ENCODE measurements at regions not wholly inside any gene's neighbourhood (a gene's known extent, or its start where the extent isn't known, plus 50 kb on each side); places are given as distances from the start of the nearest gene placed in this dataset.
A peak's percentile ranks its signal among the peaks of the same experiment; 100 is the strongest.

DNA sequence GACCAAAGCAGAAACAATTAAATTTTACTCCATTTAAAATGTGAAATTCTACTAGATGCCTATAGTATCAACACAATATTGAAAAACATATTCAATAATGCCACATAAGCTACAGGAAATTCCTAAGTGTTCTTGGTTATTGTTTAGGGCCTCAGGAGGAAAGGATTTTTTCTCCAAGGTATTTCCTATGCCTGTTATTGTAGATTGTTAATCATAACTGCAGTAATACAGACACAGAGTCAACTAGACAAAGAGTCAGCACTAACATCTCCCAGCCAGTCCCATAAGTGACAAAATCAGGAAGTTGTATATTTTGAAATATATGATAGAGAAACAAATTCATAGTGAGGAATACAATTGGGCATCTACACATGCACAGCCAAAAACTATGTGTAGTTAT, 782.7 kb upstream of the KIF2B start:
- TF ChIP-seq POLR2A (IDR thresholded peaks at IDR 0.05) (no peak), EP300 (IDR thresholded peaks at IDR 0.05) (no peak)
- TF ChIP-seq, protein P1, sequence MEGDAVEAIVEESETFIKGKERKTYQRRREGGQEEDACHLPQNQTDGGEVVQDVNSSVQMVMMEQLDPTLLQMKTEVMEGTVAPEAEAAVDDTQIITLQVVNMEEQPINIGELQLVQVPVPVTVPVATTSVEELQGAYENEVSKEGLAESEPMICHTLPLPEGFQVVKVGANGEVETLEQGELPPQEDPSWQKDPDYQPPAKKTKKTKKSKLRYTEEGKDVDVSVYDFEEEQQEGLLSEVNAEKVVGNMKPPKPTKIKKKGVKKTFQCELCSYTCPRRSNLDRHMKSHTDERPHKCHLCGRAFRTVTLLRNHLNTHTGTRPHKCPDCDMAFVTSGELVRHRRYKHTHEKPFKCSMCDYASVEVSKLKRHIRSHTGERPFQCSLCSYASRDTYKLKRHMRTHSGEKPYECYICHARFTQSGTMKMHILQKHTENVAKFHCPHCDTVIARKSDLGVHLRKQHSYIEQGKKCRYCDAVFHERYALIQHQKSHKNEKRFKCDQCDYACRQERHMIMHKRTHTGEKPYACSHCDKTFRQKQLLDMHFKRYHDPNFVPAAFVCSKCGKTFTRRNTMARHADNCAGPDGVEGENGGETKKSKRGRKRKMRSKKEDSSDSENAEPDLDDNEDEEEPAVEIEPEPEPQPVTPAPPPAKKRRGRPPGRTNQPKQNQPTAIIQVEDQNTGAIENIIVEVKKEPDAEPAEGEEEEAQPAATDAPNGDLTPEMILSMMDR (IDR thresholded peaks at IDR 0.05), result no peak
- H3K9me3 ChIP-seq, result no peaks in the 10 kb centered on the region
- H3K36me3 ChIP-seq, result no peaks in the 10 kb centered on the region
- no peak overlapping the region for H3K4me3 ChIP-seq
- no peaks in the 10 kb centered on the region for H3K27me3 ChIP-seq
- no peak for DNase-seq (ENCODE audit: low spot score in 2 of 2)
- H3K4me1 ChIP-seq, result no peaks in the 10 kb centered on the region
- H3K27ac ChIP-seq, result no peak overlapping the region

DNA sequence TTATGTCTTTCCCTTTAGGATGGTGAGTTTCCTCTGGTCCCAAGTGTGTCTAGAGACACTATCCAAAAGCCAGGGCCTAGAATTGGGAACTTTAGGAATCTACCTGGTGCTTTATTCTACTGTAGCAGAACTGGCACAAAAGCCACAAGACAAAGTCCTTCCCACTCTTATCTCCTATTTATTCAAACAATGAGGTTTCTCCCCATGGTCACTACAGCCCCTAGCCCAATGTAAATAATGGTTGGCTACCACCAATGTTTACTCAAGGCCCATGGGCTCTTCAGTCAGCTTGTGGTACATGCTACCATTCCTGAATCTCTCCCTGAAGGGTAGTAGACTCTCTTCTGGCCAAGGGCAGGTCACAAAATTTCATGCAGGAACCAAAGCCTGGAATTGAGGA, 789.4 kb upstream of the KIF2B start:
- H3K9me3 ChIP-seq, result peaks cover 0 to 18% (median 0%) of the 10 kb centered on the region in 4 donors
- H3K4me3 ChIP-seq, result no peak overlapping the region
- H3K27ac ChIP-seq, result no peak overlapping the region
- DNase-seq (ENCODE audit: low spot score in 2 of 2), result no peak
- H3K4me1 ChIP-seq, result no peaks in the 10 kb centered on the region
- no peak for TF ChIP-seq POLR2A (IDR thresholded peaks at IDR 0.05)
- TF ChIP-seq EP300 (IDR thresholded peaks at IDR 0.05), result no peak
- TF ChIP-seq, protein P1 (IDR thresholded peaks at IDR 0.05), result no peak
- no peaks in the 10 kb centered on the region for H3K27me3 ChIP-seq
- H3K36me3 ChIP-seq, result no peaks in the 10 kb centered on the region

DNA sequence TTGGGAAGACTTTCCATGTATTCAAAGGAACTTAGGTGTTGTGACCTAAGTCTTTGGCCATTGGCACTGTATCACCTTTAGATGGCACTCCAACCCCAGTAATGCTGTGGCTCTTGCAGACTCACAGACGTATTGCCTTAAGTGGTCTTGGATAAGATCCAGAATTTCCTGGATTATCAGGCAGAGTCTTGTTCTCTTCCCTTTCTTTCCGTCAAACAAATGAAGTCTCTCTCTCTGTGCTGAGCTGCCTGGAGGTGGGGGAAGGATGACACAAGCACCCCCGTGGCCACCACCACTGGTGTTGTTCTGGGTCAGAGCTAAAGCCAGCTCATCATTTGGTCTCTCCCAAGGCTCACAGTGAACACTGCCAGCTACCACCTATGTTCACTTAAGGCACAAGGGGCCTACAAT, 789.9 kb upstream of the KIF2B start:
- peaks cover 0 to 18% (median 0%) of the 10 kb centered on the region in 4 donors for H3K9me3 ChIP-seq
- H3K4me1 ChIP-seq, result no peaks in the 10 kb centered on the region
- DNase-seq (ENCODE audit: low spot score in 2 of 2), result no peak
- TF ChIP-seq, protein P1 (IDR thresholded peaks at IDR 0.05), result peak in 1 of 5 experiments; percentile 17
- no peak for TF ChIP-seq EP300 (IDR thresholded peaks at IDR 0.05)
- no peaks in the 10 kb centered on the region for H3K27me3 ChIP-seq
- 20 to 53% methylated on average over 3 of the region's 3 CpGs for WGBS, 2 donors
- H3K36me3 ChIP-seq, result no peaks in the 10 kb centered on the region
- H3K4me3 ChIP-seq, result no peak overlapping the region
- H3K27ac ChIP-seq, result no peak overlapping the region

DNA sequence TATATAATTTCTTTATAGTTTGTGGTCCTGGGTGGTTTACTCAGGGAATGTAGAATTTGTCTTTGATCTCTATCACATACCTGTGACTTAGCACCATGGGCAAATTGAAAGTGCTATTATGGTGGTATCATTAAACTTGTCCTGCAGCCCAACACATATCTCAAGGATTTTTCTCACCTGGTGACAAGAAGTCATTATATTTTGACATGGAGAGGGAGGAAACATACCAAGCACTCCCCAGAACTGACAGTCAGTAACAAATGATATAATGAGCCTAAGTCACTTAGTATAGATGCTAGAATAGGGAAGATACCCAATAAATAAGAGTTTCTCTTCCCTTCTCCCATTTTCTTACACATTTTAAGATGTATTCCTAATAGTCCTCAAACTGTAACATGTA, 805.5 kb upstream of the KIF2B start:
- H3K27ac ChIP-seq, result no peak overlapping the region

DNA sequence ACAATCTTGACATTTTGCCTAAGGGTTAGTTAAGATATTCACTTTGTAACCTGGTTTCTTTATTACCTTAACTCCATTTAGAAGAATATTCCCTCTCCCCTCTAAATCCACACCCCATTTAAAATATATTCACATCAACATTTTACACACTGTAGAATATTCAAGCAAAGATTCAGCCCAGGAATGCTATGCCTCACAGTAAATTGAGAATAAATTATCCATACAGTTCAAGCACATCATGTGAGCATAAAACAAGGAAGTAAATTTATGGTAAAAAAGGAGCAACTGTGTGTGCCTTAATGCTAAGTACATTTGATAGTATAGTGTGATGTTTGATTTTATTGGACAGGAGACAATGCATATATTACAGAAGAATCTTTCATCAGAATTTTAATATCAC, 806.6 kb upstream of the KIF2B start:
- no peaks in the 10 kb centered on the region for H3K27me3 ChIP-seq

More for the DNA sequence above, 805.5 kb upstream of the KIF2B start:
- Histone ChIP-seq H3K4me1 (no peaks in the 10 kb centered on the region), H3K36me3 (no peaks in the 10 kb centered on the region), H3K4me3 (no peak overlapping the region), H3K9me3 (no peaks in the 10 kb centered on the region), H3K27me3 (no peaks in the 10 kb centered on the region)
- no peak for DNase-seq (ENCODE audit: low spot score in 2 of 2)
- TF ChIP-seq POLR2A (IDR thresholded peaks at IDR 0.05) (no peak), EP300 (IDR thresholded peaks at IDR 0.05) (no peak)
- TF ChIP-seq, protein P1 (IDR thresholded peaks at IDR 0.05), result no peak

More for the DNA sequence above, 806.6 kb upstream of the KIF2B start:
- DNase-seq (ENCODE audit: low spot score in 2 of 2), result no peak
- Histone ChIP-seq H3K27ac (no peak overlapping the region), H3K4me1 (no peaks in the 10 kb centered on the region), H3K9me3 (no peaks in the 10 kb centered on the region), H3K36me3 (no peaks in the 10 kb centered on the region), H3K4me3 (no peak overlapping the region)
- TF ChIP-seq, protein P1 (IDR thresholded peaks at IDR 0.05), result no peak
- TF ChIP-seq POLR2A (IDR thresholded peaks at IDR 0.05) (no peak), EP300 (IDR thresholded peaks at IDR 0.05) (no peak)

Measured in tibial nerve (tissue), 4 donors.